ENCODE measurements at regions not wholly inside any gene's neighbourhood (a gene's known extent, or its start where the extent isn't known, plus 50 kb on each side); places are given as distances from the start of the nearest gene placed in this dataset.
"Not testable (repeated sequence)": the region's sequence is repeated elsewhere in the genome, so short reads cannot be mapped to it uniquely, and the experiment has no call there.

DNA sequence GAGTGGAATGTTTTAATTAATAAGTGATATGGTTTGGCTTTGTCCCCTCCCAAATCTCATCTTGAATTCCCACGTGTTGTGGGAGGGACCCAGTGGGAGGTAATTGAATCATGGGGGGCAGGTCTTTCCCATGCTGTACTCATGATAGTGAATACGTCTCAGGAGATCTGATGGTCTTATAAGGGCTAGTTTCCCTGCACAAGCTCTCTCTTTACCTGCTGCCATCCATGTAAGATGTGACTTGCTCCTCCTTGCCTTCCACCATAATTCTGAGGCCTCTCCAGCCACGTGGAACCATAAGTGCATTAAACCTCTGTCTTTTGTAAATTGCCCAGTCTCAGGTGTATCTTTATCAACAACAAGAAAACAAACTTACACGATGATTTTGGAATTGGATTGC, 734.5 kb upstream of the BCHE start:
- not testable (repeated sequence) for TF ChIP-seq CTCF (optimal IDR thresholded peaks at IDR 0.05 in 1 of 3, IDR thresholded peaks at IDR 0.05 in 1 of 3, conservative IDR thresholded peaks at IDR 0.05 in 1 of 3; ENCODE audit: extremely low read depth in 1 of 3, insufficient read depth in 2 of 3, low read length in 3 of 3); EZH2 (IDR thresholded peaks at IDR 0.05; ENCODE audit: low read length)

All from keratinocyte (primary cell).